A549 (cell line): ENCODE measurements at regions not wholly inside any gene's neighbourhood (a gene's known extent, or its start where the extent isn't known, plus 50 kb on each side); places are given as distances from the start of the nearest gene placed in this dataset.

ENCODE experiments used
- ATAC-seq, 2 experiments: fragments of 200-7000 bp in 1 of 2; fragments of >200 bp in 1 of 2; cut with Nextera tagmentation in 1 of 2; cut with Tn5 transposase in 1 of 2; 3 replicates each; pipeline versions ENCODE4 v1.8.0 to v1.9.1; 2018 to 2020; ENCODE audit warnings: mild to moderate bottlenecking in 1 of 2, moderate library complexity in 1 of 2
- CTCF ChIA-PET: fragments of 300-600 bp; sonication (Branson Sonifier 250); formaldehyde crosslinking; extraction: SDS; loops from one replicate; lab custom pipeline; 2021; ENCODE audit warnings: antibody characterized with exemption, inconsistent platforms; lab: Yijun Ruan, JAX
- POLR2A ChIA-PET: fragments of 350-600 bp; formaldehyde crosslinking; extraction: SDS; loops from one replicate; lab custom pipeline; 2021; ENCODE audit warnings: antibody characterized with exemption, inconsistent platforms; lab: Yijun Ruan, JAX
- DNase-seq, 2 experiments: peaks; one replicate each; pipeline versions ENCODE4 v3.0.0 to v3.0.0-alpha.2; 2011 to 2016; ENCODE audit warnings: low read depth in 1 of 2, low spot score in 1 of 2
- FAIRE-seq: peaks from 2 replicates; lab custom pipeline; 2011; peaks lifted over from hg19 to GRCh38; lab: Jason Lieb, UNC
- H3K27ac ChIP-seq, 2 experiments: fragments of >200 bp; sonication (Bioruptor Twin); formaldehyde crosslinking; 3 replicates each; pipeline ENCODE4 v1.5.1; 2016 to 2017
- H3K4me1 ChIP-seq: fragments of >200 bp; sonication (Bioruptor Twin); formaldehyde crosslinking; 3 replicates; pipeline ENCODE4 v1.6.1; 2016
- H3K4me2 ChIP-seq: fragments of >200 bp; sonication (Bioruptor Twin); formaldehyde crosslinking; 3 replicates; pipeline ENCODE4 v1.6.1; 2016
- H3K4me3 ChIP-seq: fragments of >200 bp; sonication (Bioruptor Twin); formaldehyde crosslinking; 3 replicates; pipeline ENCODE4 v1.5.1; 2016
- H3K9me3 ChIP-seq: fragments of >200 bp; sonication (Bioruptor Twin); formaldehyde crosslinking; 3 replicates; pipeline ENCODE4 v1.6.1; 2016
- CBX2 ChIP-seq: fragments of 200-600 bp; sonication (generic); IDR thresholded peaks from 2 replicates; pipeline ENCODE4 v1.6.1; 2016; ENCODE audit warnings: low read depth, mild to moderate bottlenecking, borderline replicate concordance
- CBX8 ChIP-seq: fragments of 200-600 bp; sonication (generic); IDR thresholded peaks from 2 replicates; pipeline ENCODE4 v1.6.1; 2016
- CHD4 ChIP-seq: fragments of 200-600 bp; sonication (generic); IDR thresholded peaks from 2 replicates; pipeline ENCODE4 v1.6.1; 2016; ENCODE audit warnings: antibody characterized with exemption, mild to moderate bottlenecking, borderline replicate concordance
- CTCF ChIP-seq: fragments of >200 bp; sonication (Bioruptor Twin); formaldehyde crosslinking; IDR thresholded peaks from 3 replicates; pipeline ENCODE4 v1.5.1; 2016
- E2F6 ChIP-seq: IDR thresholded peaks from 2 replicates; pipeline ENCODE4 v1.6.1; 2012; ENCODE audit warnings: low read depth, borderline replicate concordance
- FOXS1 ChIP-seq: fragments of 250-450 bp; sonication (Bioruptor Pico); IDR thresholded peaks from 2 replicates; pipeline ENCODE4 v1.5.0; 2020; ENCODE audit warnings: mild to moderate bottlenecking, moderate library complexity
- GATA3 ChIP-seq: IDR thresholded peaks from 2 replicates; pipeline ENCODE4 v1.6.1; 2012; ENCODE audit warnings: borderline replicate concordance
- HEYL ChIP-seq: fragments of 250-450 bp; sonication (Bioruptor Pico); IDR thresholded peaks from 2 replicates; pipeline ENCODE4 v1.8.0; 2021; ENCODE audit warnings: mild to moderate bottlenecking, moderate library complexity
- HMGXB4 ChIP-seq: fragments of 250-450 bp; sonication (Bioruptor Pico); IDR thresholded peaks from 2 replicates; pipeline ENCODE4 v1.5.0; 2021; ENCODE audit warnings: mild to moderate bottlenecking, moderate library complexity, borderline replicate concordance
- HOXB13 ChIP-seq: fragments of 250-450 bp; sonication (Bioruptor Pico); IDR thresholded peaks from 2 replicates; pipeline ENCODE4 v1.5.0; 2020; ENCODE audit warnings: low read depth, mild to moderate bottlenecking, moderate library complexity
- HOXB5 ChIP-seq: fragments of 250-450 bp; sonication (Bioruptor Pico); IDR thresholded peaks from 2 replicates; pipeline ENCODE4 v1.5.0; 2020; ENCODE audit warnings: mild to moderate bottlenecking, moderate library complexity
- JUNB ChIP-seq: fragments of >200 bp; sonication (Bioruptor Twin); formaldehyde crosslinking; IDR thresholded peaks from 2 replicates; pipeline ENCODE4 v1.6.1; 2016
- MAFK ChIP-seq: fragments of 450-650 bp; IDR thresholded peaks from 2 replicates; pipeline ENCODE4 v1.6.1; 2014; ENCODE audit not compliant: partially characterized antibody
- MAX ChIP-seq: IDR thresholded peaks from 2 replicates; pipeline ENCODE4 v1.6.1; 2012
- NPAS2 ChIP-seq: fragments of 250-450 bp; sonication (Bioruptor Pico); IDR thresholded peaks from 2 replicates; pipeline ENCODE4 v1.8.0; 2022; ENCODE audit warnings: mild to moderate bottlenecking, moderate library complexity, borderline replicate concordance
- PBX3 ChIP-seq: IDR thresholded peaks from 2 replicates; pipeline ENCODE4 v1.6.1; 2012
- PHF8 ChIP-seq: fragments of 200-600 bp; sonication (generic); IDR thresholded peaks from 2 replicates; pipeline ENCODE4 v1.6.1; 2016; ENCODE audit warnings: low read depth, mild to moderate bottlenecking, antibody characterized with exemption, moderate library complexity, borderline replicate concordance
- POLR2AphosphoS2 ChIP-seq: conservative IDR thresholded peaks from 2 replicates; pipeline ENCODE4 v1.6.1; 2012; ENCODE audit warnings: low read length, improper control_type of control experiment, inconsistent platforms
- RAD21 ChIP-seq, 2 experiments: fragments of >200 bp in 1 of 2; sonication (Bioruptor Twin) in 1 of 2; formaldehyde crosslinking in 1 of 2; IDR thresholded peaks in 1 of 2; conservative IDR thresholded peaks in 1 of 2; 2 replicates in 1 of 2; 3 replicates in 1 of 2; pipeline ENCODE4 v1.6.1; 2012 to 2018; ENCODE audit warnings: inconsistent platforms in 1 of 2
- RARB ChIP-seq: fragments of 250-450 bp; sonication (Bioruptor Pico); IDR thresholded peaks from 2 replicates; pipeline ENCODE4 v1.8.0; 2021; ENCODE audit warnings: mild to moderate bottlenecking, moderate library complexity
- RFX5 ChIP-seq: fragments of 450-650 bp; IDR thresholded peaks from 2 replicates; pipeline ENCODE4 v1.7.1; 2014; ENCODE audit warnings: antibody characterized with exemption, mild to moderate bottlenecking, moderate library complexity
- TFCP2L1 ChIP-seq: fragments of 250-450 bp; sonication (Bioruptor Pico); IDR thresholded peaks from 2 replicates; pipeline ENCODE4 v1.5.0; 2021; ENCODE audit warnings: mild to moderate bottlenecking
- USF2 ChIP-seq: fragments of 450-650 bp; IDR thresholded peaks from 2 replicates; pipeline ENCODE4 v1.6.1; 2014; ENCODE audit warnings: antibody characterized with exemption
- ZSCAN20 ChIP-seq: fragments of 250-450 bp; sonication (Bioruptor Pico); IDR thresholded peaks from 2 replicates; pipeline ENCODE4 v1.8.0; 2022; ENCODE audit warnings: mild to moderate bottlenecking, moderate library complexity
- WGBS: methylation state at CpG from one replicate; pipeline ENCODE4 v1.1.6; 2017; ENCODE audit errors: missing lambda C conversion rate; 5-methylcytosine and 5-hydroxymethylcytosine counted together

GRCh38 chr13:34748596-34748995, 193.5 kb upstream of the NBEA start:
- Histone ChIP-seq H3K4me3 (no peak overlapping the region), H3K4me1 (no peaks in the 10 kb centered on the region), H3K9me3 (no peaks in the 10 kb centered on the region), H3K4me2 (no peak overlapping the region), H3K27ac (no peak overlapping the region)
- POLR2A ChIA-PET: no interaction called here
- FAIRE-seq (no peak), DNase-seq (no peak), ATAC-seq (no peak)
- CTCF ChIA-PET: no interaction called here
- TF ChIP-seq E2F6 (no peak), HOXB13 (CRISPR knock-in tag) (no peak), RAD21 (conservative IDR thresholded peaks at IDR 0.05 in 1 of 2, IDR thresholded peaks at IDR 0.05 in 1 of 2) (no peak), CBX2 (no peak), PBX3 (no peak), POLR2AphosphoS2 (no peak), ZSCAN20 (CRISPR knock-in tag) (no peak), GATA3 (no peak), NPAS2 (CRISPR knock-in tag) (no peak), RARB (no peak), MAX (no peak), CBX8 (no peak), JUNB (no peak), RFX5 (no peak), HMGXB4 (no peak), USF2 (no peak), MAFK (no peak)
- WGBS: 86% methylated on average over 1 of the region's 1 CpG

GRCh38 chr13:34749046-34749445, 193.0 kb upstream of the NBEA start:
- Histone ChIP-seq H3K9me3 (no peaks in the 10 kb centered on the region), H3K4me1 (no peaks in the 10 kb centered on the region), H3K4me2 (no peak overlapping the region), H3K4me3 (no peak overlapping the region), H3K27ac (no peak overlapping the region)
- FAIRE-seq (no peak), ATAC-seq (no peak), DNase-seq (no peak)
- CTCF ChIA-PET: no interaction called here
- TF ChIP-seq USF2 (no peak), HOXB13 (CRISPR knock-in tag) (no peak), HOXB5 (CRISPR knock-in tag) (no peak), HEYL (no peak), CTCF (no peak), TFCP2L1 (CRISPR knock-in tag) (no peak), FOXS1 (CRISPR knock-in tag) (no peak), PHF8 (no peak), CHD4 (no peak), RARB (no peak)
- 91% methylated on average over 8 of the region's 8 CpGs for WGBS
- POLR2A ChIA-PET: no interaction called here
